ENCODE measurements at regions not wholly inside any gene's neighbourhood (a gene's known extent, or its start where the extent isn't known, plus 50 kb on each side); places are given as distances from the start of the nearest gene placed in this dataset.
"Not testable (repeated sequence)": the region's sequence is repeated elsewhere in the genome, so short reads cannot be mapped to it uniquely, and the experiment has no call there.

DNA sequence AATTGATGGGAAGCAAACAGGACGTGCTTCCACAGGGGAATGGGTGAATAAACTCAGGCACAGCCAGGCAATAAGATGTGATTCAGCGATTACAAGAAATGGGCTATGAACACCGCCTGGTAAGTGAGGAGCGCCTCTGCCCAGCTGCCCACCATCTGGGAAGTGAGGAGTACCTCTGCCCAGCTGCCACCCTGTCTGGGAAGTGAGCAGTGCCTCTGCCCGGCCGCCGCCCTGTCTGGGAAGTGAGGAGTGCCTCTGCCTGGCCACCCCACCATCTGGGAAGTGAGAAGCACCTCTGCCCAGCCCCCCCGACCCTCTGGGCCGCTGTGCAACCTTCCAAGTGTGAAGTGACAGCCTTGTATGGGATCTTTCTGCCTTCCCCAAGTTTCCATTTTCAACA lies 73.2 kb upstream of the PRR5 start:
- DNase-seq, result no peak

DNA sequence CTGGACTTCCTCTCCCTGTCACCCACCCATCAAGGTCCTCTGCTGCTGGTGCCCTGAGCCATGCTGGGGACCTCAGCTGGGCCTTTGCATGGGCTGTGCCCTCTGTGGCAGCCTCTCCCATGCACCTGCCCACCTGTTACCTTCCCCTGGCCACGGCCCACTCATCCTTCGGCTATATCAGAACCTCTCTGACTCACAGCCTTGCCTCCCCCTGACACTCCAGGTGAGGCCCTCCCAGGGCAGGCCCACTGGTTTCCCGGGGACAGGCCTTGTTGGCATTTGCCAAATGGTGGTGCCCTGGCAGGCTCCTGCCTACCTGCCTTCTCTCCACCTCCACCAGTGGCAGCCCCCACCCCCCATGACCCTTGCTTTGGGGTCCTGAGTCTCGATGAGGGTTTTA lies 73.7 kb upstream of the PRR5 start:
- DNase-seq, result no peak

DNA sequence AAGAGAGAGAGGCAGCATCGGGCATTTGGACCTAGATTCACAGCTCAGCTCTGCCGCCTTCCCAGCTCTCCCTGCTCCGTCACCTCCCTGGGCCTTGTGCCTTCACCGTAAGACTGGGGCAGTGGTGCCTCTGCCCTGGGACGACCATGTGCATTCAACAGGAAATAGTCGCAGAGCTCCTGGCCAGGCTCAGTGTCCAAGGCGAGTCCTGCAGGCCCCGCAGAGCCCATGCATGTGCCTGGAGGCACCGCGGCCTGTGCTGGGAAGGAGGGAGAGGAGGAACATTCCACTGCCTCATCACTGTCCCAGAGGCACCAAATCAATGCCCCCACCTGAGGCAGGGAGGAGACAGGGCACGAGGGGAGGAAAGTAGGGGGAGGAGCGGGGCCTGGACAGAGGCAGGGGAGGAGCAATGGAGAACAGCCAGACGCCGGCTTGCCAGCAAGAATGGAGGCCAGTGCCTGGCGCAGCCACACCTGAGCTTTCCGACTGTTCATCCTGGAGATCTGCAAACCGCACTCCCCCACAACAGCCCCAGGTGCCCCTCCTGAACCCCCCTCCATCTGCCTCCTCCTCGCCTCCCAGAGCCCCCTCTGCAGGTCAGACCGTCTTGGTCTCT lies 74.4 kb upstream of the PRR5 start:
- DNase-seq, result no peak

DNA sequence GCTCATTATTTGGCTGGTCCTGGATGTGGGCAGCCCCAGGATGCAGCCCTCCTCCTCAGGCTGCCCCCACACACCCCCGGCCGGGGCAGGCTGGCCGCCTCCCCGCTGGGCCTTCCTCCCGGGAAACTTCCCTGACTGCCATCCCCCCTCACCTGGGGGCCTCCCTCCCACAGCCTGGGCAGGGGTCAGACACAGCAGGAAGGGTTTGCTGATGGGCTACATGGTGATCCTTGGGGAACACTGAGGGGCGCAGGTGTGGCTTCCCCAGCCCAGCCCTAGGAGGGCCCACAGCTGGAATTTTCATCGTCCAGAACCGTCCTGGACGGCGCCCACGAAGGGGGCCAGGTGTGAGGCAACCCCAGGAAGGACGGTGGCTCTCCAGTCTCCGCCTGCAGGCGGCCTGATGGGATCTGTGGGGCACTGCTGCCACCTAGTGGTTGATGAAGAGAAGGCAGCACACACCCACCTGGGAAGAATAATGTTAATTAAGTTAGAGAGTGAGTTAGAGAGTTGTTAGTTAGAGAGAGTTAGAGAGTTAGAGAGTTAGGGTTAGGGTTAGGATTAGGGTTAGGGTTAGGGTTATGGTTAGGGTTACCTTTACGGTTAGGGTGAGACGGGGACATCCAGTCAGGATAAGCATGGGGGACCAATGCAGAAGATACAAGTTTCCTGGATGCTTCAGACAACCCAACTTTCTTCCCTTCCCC lies 75.9 kb upstream of the PRR5 start:
- DNase-seq, result peak; percentile 80

DNA sequence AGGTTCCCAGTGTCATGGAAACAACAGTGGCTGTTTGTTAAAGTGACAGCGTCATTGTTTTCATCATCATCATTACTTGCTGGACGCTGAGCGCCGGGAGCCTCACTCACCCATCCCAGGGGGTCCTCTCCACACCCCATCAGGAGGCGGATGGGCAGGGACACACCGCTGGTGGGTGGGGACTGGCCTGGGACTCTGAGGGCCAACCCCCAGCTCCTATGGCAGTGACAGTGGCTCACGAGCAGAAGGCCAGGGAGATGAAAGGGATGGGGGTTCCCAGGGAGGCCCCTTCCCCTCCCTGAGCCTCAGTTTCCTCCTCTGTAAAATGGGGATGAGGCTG lies 76.6 kb upstream of the PRR5 start:
- DNase-seq, result no peak

DNA sequence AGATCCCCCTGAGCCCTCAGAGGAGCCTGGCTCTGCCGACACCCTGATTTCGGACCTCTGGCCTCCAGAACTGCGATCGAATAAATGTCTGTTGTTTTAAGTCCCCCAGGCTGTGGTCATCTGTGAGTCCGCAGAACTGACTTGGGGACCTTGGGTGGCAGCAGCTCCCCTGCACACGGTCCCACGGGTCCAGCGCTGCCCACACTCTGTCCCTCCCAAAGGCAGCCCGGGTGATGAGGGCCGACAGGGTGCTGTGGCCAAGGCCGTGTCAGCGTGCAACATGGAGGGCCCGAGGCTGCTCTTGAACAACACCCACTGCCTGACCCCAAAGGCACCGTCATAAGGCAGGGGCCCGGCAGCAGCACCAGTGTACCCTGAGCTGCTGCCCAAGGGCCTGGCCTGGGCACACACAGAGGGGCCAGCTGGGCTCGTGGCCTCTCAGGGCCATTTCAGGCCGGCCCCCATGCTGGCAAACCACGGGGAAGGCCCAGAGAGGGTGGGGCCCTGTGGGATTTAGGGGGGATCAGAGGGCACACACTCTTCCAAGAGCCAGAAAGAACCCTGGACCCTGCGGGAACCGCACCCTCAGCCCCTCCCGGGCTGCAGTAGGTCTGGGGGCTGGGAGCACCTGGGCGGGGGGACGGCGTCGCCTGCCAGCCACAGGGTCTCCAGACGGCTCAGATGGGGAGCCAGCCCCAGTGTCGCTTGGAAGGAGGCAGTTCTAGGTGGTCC lies 77.1 kb upstream of the PRR5 start:
- DNase-seq, result no peak

DNA sequence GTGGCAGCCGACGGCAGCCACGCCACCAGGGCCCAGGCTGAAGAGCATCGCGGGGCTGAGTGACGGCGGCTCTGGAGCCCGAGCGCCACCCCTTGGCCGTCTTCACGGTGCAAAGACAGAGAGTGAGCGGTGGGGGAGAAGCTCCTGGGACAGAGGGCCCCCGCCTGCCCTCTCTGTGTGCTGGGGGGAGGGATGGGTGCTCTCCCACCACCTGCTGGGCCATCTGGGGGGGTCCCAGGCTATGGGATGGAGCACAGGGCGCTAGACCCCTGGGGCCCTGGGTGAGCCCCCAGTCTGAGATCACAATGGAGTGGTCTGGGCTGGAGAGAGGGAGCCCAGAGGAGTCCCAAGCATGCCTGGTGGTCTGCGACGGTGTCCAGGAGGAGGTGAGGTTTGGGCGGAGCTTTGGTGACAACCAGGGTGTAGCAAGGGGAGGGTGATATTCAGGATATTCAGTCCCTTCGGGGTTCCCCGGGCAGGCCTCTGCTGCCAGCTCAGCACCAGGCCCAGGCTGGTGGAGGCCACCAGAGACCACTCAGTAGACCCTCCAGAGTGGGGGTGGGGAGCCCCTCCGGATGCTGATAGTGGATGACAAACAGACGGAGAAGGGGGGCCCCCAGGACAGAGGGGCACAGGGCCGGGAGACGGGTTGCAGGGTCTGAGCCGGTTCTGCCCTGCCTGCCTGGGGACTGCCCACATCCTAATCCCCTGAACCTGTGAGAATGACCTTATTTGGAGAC lies 78.1 kb upstream of the PRR5 start:
- DNase-seq, result no peak

DNA sequence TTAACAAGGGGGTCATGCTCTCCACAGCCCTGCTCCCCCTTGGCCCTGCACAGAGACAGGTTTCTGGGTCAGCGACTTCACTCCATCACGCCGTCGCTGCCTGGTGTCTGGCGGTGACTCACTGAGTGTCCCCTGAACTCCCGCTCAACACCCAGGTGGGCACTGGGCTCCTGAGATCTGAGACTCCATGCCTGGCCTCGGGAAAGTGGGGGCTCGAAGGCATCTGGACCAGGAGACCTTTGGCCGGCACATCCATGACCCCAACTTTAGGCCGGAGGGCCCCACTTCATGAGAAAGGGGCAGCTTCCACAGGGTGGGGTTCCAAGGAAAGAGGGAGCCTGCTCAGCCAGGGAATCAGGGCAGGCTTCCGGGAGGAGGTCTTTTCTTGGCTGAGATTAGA lies 79.3 kb upstream of the PRR5 start:
- DNase-seq, result no peak

DNA sequence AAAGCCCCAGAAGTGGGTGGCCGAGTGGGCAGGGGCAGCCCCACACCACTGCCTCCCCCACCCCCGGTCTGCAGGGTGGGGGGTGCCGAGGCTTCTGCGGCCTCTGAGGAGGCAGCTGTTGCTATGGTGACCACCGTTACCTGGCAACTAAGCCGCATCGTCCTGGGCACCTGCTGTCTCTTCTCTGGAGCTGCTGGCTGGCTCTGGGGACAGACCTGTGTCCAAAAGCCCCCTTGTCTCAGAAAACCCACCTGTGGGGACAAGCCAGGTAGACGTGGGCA lies 79.9 kb upstream of the PRR5 start:
- DNase-seq, result no peak

DNA sequence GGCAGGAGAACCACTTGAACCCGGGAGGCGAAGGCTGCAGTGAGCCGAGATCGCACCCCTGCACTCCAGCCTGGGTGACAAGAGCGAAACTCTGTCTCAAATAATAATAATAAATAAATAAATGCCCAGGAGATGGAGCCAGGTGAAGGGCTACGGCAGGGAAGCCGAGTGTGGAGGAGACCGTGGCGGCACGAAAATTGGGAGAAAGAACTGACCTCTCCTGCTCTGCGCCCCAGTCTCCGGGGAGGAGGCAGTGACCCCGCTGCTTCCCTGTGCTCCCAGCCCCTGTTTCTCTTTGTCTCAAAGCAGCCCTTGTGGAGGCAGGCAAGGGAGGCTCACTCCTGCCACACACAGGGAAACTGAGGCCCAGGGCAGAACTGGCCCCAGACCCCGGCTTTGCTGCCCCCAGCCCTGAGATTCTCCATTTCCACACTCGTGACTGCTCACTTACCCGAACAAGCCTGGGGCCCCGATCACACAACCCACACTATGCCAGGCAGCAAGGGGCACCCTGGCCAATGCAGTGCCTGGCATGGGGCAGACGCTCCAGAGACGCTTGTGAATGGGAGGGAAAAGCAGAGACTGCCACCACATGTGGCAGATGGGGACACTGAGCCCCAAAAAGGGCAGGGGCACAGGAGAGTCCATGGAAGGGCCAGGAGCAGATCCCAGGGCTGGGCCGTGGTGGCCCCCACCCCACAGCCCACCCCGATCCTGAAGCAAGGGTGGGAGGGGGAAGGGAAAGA lies 80.4 kb upstream of the PRR5 start:
- no peak for DNase-seq

DNA sequence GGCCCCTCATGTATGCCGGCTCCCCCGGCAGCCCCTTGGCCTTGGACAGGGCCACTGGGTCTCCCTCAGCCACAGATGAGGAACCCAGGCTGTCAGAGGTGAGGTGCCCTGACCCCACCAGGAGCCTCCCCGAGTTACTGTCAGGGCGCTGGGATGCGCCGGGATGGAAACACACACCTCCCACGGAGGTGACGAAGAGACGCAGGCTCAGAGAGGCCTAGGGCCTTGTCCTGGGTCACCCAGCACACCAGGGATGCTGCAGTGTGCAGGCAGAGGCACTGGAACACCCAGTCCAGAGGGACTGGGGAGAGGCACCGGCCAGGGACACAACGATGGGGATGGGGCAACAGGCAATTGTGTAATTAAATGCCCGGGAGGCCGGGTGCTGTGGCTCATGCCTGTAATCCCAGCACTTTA lies 81.2 kb upstream of the PRR5 start:
- DNase-seq, result no peak

DNA sequence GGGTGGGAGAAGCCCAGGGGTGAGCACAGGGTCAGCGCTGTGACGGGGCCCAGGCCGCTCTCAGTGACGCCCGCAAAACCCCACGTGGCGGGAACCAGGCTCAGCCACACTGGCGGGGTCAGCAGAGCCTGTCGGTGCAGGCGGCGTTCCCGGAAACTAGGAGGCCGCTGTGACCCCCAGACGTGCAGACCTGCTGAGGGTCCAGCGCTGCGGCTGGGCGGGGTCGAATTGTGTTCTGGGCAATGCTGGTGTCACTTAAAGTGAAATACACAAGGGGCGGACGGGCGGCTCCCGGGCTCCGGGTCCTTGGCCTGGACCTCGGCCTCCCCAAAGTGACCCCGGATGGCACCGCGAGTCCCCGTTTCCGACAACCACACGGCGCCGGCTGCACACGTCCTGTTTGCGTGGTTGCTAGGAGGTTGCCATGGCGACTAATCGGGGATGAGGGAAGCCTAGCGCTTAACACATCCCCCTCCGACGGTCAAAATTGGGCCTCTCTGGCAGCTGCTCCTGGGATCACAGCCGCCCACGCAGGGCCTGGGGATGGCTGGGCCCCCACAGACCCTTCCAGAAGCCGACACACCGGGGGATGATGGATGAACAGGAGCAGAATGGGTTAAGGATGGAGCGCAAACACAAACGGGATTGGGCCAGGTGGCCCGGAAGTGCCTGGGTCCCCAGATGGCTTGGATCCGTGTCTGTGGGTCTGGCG lies 81.7 kb upstream of the PRR5 start:
- DNase-seq, result peak; percentile 81

DNA sequence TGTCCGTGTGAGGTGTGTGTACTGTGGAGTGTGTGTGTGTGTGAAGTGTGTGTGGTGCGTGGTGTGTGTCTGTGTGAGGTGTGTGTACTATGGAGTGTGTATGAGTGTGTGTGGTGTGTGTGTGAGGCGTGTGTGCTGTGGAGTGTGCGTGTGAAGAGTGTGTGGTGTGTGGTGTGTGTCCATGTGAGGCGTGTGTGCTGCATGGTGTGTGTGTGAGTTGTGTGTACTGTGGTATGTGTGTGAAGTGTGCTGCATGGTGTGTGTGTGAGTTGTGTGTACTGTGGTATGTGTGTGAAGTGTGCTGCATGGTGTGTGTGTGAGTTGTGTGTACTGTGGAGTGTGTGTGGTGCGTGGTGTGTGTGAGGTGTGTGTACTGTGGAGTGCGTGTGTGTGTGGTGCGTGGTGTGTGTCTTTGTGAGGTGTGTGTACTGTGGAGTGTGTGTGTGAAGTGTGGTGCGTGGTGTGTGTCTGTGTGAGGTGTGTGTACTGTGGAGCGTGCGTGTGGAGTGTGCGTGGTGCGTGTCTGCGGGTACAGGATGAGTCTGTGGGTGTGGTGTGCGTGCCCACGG lies 82.4 kb upstream of the PRR5 start:
- DNase-seq, result not testable (repeated sequence)

DNA sequence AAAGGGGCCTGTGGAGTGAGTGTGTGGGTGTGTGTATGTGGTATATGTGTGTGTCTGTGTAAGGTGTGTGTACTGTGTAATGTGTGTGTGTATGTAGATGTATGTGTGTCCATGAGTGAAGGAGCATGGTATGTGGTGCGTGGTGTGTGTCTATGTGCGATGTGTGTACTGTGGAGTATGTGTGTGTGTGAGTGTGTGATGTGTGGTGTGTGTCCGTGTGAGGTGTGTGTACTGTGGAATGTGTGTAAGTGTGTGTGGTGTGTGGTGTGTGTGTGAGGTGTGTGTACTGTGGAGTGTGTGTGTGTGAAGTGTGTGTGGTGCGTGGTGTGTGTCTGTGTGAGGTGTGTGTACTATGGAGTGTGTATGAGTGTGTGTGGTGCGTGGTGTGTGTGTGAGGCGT lies 83.1 kb upstream of the PRR5 start:
- not testable (repeated sequence) for DNase-seq

DNA sequence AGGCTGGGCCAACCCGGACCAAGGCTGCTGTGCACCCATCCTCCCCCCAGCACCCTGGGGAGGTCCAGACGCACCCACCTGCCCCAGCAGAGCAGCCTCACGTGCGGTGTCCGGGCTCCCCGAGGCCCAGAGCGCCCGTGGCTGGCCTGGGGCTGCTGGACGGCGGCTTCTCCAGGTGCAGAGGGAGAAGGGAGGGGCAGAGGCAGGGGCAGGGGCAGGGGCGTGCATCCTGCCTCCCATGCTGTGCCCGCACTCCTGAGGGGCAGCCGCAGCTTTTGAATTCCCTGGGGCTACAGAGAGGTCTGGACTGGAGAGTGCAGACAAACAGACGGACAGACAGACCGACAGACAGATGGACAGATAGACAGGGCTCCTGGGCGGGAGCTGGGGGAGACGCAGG lies 83.6 kb upstream of the PRR5 start:
- DNase-seq, result no peak

DNA sequence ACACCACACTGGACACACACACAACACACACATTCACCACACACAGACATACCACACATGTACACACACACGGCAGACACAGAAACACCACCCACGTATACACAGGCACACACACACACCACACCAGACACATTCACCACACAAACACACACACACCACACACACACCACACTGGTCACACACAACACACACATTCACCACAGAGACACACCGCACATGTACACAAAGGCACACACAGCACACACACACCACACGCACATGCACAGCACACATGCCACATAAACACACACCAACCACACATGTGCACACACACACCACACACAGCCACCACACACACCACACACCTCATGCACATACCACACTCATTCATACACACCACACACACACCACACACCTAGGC lies 84.2 kb upstream of the PRR5 start:
- no peak for DNase-seq

DNA sequence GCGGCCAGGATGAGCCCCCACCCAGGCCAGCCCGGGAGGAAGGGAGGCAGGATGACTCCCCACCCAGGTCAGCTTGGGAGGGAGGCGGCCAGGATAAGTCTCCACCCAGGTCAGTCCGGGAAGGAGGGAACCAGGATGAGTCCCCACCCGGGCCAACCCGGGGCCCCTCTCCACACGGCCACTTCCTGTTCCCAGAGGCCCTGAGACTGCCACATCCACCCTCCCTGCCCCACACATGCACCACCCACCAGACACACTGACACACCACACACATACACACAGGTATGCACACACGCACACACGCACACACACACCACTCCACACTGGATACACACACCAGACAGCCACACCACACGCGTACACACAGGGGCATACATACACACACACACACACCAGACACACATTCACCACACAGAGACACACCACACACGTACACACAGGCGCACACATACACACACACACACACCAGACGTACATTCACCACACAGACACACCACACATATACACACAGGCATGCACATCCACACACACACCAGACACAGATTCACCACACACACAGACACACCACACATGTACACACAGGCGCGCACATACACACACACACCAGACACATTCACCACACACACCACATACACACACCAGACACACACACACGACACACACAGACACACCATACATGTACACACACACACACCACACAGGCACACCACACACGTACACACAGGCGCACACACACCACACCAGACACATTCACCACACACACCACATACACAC lies 84.9 kb upstream of the PRR5 start:
- no peak for DNase-seq

DNA sequence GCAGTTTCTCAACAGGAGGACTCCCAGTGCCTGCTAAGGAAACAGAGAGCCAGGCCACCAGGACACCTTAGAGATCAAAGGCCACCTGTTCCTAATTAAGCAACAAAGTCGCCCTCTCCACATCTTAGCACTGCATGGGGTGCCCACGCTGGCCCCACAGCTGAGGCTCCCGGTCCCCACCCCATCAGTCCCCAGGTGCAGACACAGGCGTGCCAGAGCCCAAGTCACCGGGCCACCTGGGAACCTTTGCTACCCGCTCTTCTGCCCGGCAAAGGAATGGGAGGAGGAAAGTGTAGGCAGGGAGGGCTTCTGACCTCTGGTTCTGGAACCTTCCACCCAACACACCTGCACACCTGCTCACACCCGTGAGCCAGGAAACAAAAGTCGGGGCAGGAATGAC lies 85.5 kb upstream of the PRR5 start:
- DNase-seq, result no peak

DNA sequence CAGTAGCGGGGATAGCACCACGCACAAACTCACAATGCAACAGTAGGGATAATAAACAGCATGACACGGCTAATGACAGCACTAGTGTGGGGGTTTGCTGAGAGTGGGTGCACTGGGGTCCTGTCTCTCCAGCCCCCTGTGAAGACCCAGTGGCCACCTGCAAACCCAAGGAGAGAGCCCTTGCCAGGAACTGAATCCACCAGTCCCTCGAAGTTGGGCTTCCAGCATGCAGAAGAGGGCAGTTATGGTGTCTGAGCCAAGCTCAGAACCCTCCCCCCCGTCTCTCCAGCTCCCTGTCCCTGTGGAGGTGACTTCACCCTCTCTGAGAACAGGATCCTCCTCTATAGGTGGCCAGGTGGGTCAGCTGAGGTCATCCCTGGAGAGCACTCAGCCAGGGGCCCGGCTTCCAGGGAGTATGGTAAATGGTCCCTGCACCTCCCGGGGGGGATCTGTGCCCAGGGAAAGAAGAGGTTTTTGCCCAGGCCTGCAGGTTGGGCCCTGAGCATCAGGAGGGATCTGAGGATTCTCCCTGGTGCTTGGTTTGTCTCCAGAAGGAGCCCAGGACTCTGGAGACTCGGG lies 86.3 kb upstream of the PRR5 start:
- no peak for DNase-seq

DNA sequence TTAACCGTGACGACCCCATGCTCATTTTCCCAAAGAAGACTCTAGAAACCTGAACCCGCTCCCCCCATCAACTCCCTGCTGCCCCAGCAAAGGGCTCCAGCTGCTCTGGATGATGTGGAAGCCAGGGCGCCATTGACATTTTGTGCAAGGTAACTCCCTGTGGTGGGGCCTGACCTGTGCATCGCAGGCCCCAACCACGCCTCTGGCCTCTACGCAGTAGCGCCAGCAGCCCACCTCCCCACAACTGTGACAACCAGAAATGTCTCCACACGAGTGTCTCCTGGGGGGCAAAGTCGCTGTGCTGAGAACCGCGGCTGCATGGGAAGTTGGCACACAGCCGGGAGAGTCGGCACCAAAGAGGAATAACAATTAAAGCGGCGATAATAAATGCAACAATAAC lies 86.9 kb upstream of the PRR5 start:
- DNase-seq, result no peak

DNA sequence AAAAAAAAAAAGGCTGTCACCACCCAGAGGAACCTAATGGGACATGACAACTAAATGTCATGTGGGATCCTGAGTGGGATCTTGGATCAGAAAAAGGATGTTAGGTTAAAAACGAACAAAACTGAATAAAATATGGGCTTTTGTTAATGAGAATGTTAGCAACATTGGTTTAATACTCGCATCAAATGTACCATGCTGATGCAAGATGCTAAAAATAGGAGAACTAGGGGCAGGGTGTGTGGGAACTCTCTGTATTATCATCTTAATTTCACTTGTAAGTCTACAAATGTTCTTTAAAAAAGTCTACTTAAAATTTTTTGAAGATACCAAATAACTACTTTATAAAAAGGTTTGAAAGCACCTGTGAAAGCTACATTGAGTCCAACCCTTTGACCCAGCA lies 88.8 kb upstream of the PRR5 start:
- no peak for DNase-seq

Data from CD4-positive, alpha-beta T cell treated with Interleukin-6 for 4 hours (primary cell).